ENCODE measurements at regions not wholly inside any gene's neighbourhood (a gene's known extent, or its start where the extent isn't known, plus 50 kb on each side); places are given as distances from the start of the nearest gene placed in this dataset.

GRCh38 chr21:25496825-25497482 lies 110.3 kb downstream of the MRPL39 start:
- no peak for TF ChIP-seq POLR2A (IDR thresholded peaks at IDR 0.05)
- TF ChIP-seq CTCF (IDR thresholded peaks at IDR 0.05), result no peak
- no peak for TF ChIP-seq EP300 (IDR thresholded peaks at IDR 0.05)
